ENCODE measurements at regions not wholly inside any gene's neighbourhood (a gene's known extent, or its start where the extent isn't known, plus 50 kb on each side); places are given as distances from the start of the nearest gene placed in this dataset.

DNA sequence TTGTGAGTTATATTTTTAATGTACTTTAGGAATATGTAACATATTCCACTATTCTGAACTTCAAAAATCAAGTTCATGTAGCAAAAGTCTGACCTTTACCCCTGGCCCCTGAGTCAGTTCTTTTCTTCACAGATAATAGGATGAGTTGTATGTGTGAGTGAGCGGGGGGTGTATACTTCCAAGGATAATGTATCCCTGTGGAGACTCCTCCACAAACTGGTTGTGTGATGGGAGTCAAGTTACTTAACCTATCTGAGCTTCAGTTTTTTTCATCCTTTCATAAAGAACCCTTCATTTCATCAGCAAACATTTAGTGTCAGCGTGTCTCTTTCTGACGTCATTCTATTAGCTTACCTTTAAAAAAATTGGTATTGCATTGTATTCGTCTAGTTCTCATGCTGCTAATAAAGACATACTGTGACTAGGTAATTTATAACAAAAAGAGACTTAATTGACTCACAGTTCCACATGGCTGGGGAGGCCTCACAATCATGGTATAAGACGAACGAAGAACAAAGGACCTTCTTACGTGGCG is 288.1 kb upstream of the GPC6 start:
- DNase-seq, result no peak

- no peak for DNase-seq
Observed at GRCh38 chr13:92941167-92941566, 285.4 kb upstream of the GPC6 start.

- DNase-seq, result no peak
Observed at GRCh38 chr13:92947770-92948434, 278.7 kb upstream of the GPC6 start.

- DNase-seq, result no peak
Observed at GRCh38 chr13:92950771-92951170, 275.8 kb upstream of the GPC6 start.

- DNase-seq, result no peak
Observed at GRCh38 chr13:92951273-92951890, 275.2 kb upstream of the GPC6 start.

DNA sequence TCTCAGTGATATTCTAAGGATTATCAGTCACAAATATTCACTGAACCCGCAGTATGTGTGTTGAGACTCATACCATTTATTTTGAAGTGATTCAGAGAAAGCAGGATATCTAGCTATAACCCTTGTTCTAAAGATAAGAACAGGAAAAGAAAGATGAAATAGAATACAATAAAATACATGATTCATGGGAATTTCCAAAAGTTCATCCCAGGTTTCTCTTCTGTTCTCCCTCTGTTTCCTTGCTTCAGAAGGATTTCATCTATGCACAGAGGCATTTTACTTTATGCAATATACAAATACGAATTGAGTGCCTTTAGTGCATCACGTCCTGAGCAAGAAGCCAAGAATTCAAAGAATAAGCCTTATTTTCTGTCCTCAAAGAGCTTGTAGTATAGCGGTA is 274.4 kb upstream of the GPC6 start:
- DNase-seq, result no peak

- no peak for DNase-seq
Observed at GRCh38 chr13:92954746-92955145, 271.9 kb upstream of the GPC6 start.

DNA sequence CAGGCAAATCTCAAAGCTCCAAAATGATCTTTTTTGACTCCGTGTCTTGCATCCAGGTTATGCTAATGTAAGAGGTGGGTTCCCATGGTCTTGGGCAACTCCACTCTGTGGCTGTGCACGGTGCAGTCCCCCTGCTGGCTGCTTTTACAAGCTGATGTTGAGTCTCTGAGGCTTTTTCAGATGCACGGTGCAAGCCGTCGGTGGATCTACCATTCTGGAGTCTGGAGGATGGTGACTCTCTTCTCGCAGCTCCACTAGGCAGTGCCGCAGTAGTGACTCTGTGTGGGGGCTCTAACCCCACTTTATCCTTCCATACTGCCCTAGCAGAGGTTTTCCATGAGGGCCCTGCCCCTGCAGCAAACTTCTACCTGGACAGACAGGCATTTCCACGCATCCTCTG is 266.8 kb upstream of the GPC6 start:
- DNase-seq, result no peak

DNA sequence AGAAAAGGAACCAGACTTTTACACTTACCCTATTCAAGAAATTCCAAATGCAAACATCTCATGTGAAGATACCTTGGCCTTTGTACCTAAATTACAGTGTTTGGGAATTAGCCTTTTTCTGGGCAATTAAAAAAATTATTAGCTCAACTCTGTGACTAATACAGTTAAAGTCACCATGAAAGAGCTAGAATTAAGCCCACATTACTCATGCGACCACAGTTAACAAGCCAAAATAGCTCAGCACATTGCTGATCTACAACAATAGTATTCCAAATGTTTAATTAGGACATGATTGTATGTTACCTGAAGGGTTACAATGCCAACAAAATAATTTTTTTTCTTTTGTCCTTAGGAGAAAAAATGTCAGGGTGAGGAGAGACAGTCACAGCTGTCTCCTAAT is 263.6 kb upstream of the GPC6 start:
- no peak for DNase-seq

GRCh38 chr13:92966341-92966740 is 260.3 kb upstream of the GPC6 start:
- no peak for DNase-seq

DNA sequence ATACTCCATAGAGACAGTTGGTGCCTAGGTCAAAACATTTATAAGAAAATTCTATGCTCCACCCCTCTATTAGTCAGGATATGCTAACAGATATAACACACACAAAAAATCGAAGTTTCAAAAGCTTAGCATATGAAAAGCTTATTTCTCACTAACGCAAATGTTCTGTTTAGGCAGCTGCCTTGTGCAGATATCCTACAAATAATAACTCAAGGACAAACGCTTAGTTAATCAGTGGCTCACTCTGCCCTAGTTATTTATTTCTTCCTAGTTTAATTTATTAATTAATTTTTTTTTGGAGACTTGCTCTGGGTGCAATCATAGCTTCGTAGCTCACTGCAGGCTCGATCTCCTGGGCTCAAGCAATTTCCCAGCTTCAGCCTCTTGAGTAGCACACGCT is 259.7 kb upstream of the GPC6 start:
- DNase-seq, result no peak

DNA sequence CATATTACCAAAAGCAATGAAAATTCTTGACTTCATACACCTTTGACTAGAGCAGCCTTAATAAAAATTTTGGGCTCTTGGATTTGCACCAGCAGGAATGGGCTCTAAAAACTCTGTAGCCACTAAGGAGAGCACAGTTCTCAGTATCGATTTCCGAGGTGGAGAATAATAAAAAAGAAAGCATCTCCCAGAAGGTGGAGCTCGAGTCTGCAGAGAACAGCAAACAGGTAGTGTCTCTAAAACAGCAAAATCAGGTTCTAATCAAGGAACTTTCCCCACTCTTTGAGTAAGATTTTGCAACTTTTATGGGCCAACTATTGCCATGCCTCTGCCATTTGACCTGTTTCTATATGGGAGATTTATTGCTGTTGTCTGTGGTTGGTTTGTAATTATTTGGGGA is 258.7 kb upstream of the GPC6 start:
- DNase-seq, result no peak

DNA sequence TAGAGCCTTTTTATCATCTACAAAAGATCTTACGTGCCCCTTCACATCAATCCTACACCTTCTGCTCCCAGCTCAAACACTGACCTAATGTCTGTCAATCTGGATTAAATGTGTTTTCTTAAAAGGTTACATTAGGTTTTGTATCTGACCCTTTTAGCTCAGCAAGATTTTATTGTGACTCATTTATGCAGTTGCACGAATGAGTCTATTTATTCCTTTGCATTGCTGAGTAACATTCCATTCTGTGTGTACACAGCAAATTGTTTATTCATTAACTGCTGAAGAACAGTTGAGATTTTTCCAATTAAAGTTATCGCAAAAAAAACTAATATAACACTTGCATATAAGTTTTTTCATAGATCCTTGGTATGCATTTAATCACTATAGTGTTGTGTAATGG is 253.9 kb upstream of the GPC6 start:
- no peak for DNase-seq

GRCh38 chr13:92974905-92975429 is 251.6 kb upstream of the GPC6 start:
- no peak for DNase-seq

- no peak for DNase-seq
Observed at GRCh38 chr13:92976657-92977056, 249.9 kb upstream of the GPC6 start.

DNA sequence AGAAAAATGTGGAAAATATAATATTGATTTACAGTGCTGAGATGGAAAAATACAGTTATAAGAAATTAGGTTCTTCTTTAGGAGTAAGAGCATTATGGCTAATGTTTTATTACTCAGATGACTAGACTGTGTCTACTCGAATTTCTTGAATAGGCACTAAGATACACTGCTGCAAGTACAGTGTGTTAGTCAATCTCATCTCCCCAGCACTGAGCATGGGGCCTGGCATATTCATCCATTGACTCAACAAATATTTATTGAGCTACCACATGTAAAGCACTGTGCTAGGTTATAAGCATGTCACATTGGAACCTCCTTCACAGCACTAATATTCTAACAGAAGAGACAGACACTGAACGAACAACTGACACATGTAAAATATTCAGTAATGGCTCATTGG is 242.5 kb upstream of the GPC6 start:
- no peak for DNase-seq

- DNase-seq, result no peak
Observed at GRCh38 chr13:92989301-92989700, 237.3 kb upstream of the GPC6 start.

DNA sequence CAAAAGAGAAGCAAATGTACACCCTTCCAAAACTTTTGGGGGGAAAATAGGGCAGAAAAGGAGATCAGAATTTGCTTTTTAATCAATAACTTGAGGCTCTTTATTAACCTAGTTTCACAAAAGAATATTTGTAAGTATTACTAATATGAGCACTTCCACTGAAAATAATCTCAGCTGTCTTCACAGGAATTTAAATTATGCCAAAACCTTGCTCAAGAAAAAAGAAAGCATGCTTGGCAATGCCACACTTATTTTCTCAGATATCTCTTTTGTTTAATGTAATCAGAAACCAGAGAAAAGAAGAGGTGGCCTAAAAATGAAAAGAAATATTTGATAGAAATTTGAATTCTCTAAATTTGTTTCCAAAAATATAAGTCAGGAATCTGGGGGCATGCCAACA is 234.9 kb upstream of the GPC6 start:
- no peak for DNase-seq

- no peak for DNase-seq
Observed at GRCh38 chr13:92994056-92994455, 232.6 kb upstream of the GPC6 start.

GRCh38 chr13:93001866-93002461 is 224.6 kb upstream of the GPC6 start:
- DNase-seq, result no peak

- no peak for DNase-seq
Observed at GRCh38 chr13:93003531-93003930, 223.1 kb upstream of the GPC6 start.

DNA sequence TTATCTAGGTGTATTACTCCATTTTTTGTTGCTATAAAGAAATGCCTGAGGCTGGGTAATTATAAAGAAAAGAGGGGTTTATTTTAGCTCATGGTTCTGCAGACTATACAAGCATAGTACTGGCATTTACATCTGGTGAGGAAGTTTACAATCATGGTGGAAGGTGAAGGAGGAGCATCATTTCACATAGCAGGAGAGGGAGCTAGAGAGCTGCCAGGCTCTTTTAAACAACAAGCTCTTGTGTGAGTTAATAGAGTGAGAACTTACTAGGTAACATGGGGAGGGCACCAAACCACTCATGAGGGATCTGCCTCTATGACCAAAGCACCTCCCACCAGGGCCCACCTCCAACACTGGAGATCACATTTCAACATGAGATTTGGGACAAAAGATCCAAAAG is 221.7 kb upstream of the GPC6 start:
- DNase-seq, result no peak

GRCh38 chr13:93007928-93008327 is 218.7 kb upstream of the GPC6 start:
- DNase-seq, result no peak

- no peak for DNase-seq
Observed at GRCh38 chr13:93017493-93018112, 209.0 kb upstream of the GPC6 start.
